Chondrocyte (in vitro differentiated cells): ENCODE measurements at regions not wholly inside any gene's neighbourhood (a gene's known extent, or its start where the extent isn't known, plus 50 kb on each side); places are given as distances from the start of the nearest gene placed in this dataset.

Source experiments
- DNase-seq: peaks from one replicate; pipeline ENCODE4 v3.0.0; 2021; ENCODE audit warnings: mixed read lengths, low spot score
- H3K27ac Mint-ChIP-seq: one replicate; pipeline ENCODE4 v1.8.0; 2021; ENCODE audit warnings: mild to moderate bottlenecking, moderate library complexity, mixed read lengths; ENCODE audit not compliant: unreplicated experiment
- H3K27me3 Mint-ChIP-seq: 2 replicates; pipeline ENCODE4 v1.8.0; 2021; ENCODE audit warnings: low read depth, mixed read lengths
- H3K36me3 Mint-ChIP-seq: 2 replicates; pipeline ENCODE4 v1.8.0; 2021; ENCODE audit warnings: low read depth, mixed read lengths
- H3K4me1 Mint-ChIP-seq: 2 replicates; pipeline ENCODE4 v1.8.0; 2021; ENCODE audit warnings: low read depth, mild to moderate bottlenecking, mixed read lengths
- H3K4me3 Mint-ChIP-seq: one replicate; pipeline ENCODE4 v1.8.0; 2021; ENCODE audit warnings: mild to moderate bottlenecking, moderate library complexity, mixed read lengths; ENCODE audit not compliant: unreplicated experiment
- H3K9me3 Mint-ChIP-seq: 2 replicates; pipeline ENCODE4 v1.8.0; 2021; ENCODE audit warnings: low read depth, mixed read lengths
- TF ChIP-seq, protein P1 (sequence below): fragments of 200-600 bp; sonication (generic); IDR thresholded peaks from 2 replicates; pipeline ENCODE4 v1.5.0; 2021; ENCODE audit warnings: antibody characterized with exemption, mild to moderate bottlenecking, moderate library complexity

- no peak for DNase-seq
- Mint-ChIP-seq H3K27me3 (no peaks in the 10 kb centered on the region), H3K9me3 (peaks cover 6% of the 10 kb centered on the region), H3K4me1 (no peaks in the 10 kb centered on the region), H3K4me3 (no peak overlapping the region), H3K36me3 (no peaks in the 10 kb centered on the region), H3K27ac (no peak overlapping the region)
- TF ChIP-seq, protein P1, sequence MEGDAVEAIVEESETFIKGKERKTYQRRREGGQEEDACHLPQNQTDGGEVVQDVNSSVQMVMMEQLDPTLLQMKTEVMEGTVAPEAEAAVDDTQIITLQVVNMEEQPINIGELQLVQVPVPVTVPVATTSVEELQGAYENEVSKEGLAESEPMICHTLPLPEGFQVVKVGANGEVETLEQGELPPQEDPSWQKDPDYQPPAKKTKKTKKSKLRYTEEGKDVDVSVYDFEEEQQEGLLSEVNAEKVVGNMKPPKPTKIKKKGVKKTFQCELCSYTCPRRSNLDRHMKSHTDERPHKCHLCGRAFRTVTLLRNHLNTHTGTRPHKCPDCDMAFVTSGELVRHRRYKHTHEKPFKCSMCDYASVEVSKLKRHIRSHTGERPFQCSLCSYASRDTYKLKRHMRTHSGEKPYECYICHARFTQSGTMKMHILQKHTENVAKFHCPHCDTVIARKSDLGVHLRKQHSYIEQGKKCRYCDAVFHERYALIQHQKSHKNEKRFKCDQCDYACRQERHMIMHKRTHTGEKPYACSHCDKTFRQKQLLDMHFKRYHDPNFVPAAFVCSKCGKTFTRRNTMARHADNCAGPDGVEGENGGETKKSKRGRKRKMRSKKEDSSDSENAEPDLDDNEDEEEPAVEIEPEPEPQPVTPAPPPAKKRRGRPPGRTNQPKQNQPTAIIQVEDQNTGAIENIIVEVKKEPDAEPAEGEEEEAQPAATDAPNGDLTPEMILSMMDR = no peak
Observed at GRCh38 chr7:21051865-21052264, 265.2 kb upstream of the SP8 start.

GRCh38 chr7:21054427-21055112 lies 267.9 kb upstream of the SP8 start:
- Mint-ChIP-seq H3K27me3 (peaks cover 1% of the 10 kb centered on the region), H3K27ac (no peak overlapping the region), H3K36me3 (no peaks in the 10 kb centered on the region), H3K4me1 (no peaks in the 10 kb centered on the region), H3K9me3 (peaks cover 9% of the 10 kb centered on the region), H3K4me3 (no peak overlapping the region)
- TF ChIP-seq, protein P1 = no peak
- no peak for DNase-seq

DNA sequence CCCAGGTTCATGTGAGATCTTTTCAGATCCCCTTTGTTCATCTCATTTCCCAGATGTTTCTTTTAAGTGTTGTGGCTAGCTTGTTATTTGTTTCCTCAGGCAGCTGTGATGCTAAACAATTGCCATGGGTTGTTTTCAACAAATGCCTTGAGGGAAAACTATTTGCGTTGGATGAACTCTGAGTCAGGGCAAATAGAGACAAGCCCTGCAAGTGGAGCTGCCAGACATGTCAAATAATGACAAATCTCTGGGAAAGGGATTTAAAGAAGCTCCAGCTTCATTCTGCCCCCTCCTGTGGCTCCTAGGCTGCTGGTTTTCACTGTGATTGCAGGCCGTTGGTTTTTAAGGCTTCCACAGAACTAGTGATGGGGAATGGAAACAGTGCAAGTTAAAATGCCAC lies 272.4 kb upstream of the SP8 start:
- no peaks in the 10 kb centered on the region for H3K4me1 Mint-ChIP-seq
- no peaks in the 10 kb centered on the region for H3K36me3 Mint-ChIP-seq

GRCh38 chr7:21063106-21063505 lies 276.4 kb upstream of the SP8 start:
- H3K27ac Mint-ChIP-seq = no peak overlapping the region
- peaks cover 3% of the 10 kb centered on the region for H3K27me3 Mint-ChIP-seq
- TF ChIP-seq, protein P1 = no peak
- DNase-seq = no peak
- H3K4me3 Mint-ChIP-seq = no peak overlapping the region
- H3K36me3 Mint-ChIP-seq = no peaks in the 10 kb centered on the region
- H3K4me1 Mint-ChIP-seq = no peaks in the 10 kb centered on the region
- H3K9me3 Mint-ChIP-seq = peaks cover 5% of the 10 kb centered on the region

More for the DNA sequence above, 272.4 kb upstream of the SP8 start:
- DNase-seq = no peak
- TF ChIP-seq, protein P1 = no peak
- Mint-ChIP-seq H3K4me3 (no peak overlapping the region), H3K27ac (no peak overlapping the region), H3K27me3 (peaks cover 3% of the 10 kb centered on the region), H3K9me3 (peaks cover 9% of the 10 kb centered on the region)

GRCh38 chr7:21064698-21065648 lies 278.3 kb upstream of the SP8 start:
- Mint-ChIP-seq H3K4me1 (no peaks in the 10 kb centered on the region), H3K36me3 (no peaks in the 10 kb centered on the region), H3K27ac (no peak overlapping the region), H3K9me3 (peaks cover 2% of the 10 kb centered on the region), H3K27me3 (peaks cover under 1% of the 10 kb centered on the region), H3K4me3 (no peak overlapping the region)
- DNase-seq = no peak
- TF ChIP-seq, protein P1 = no peak
